H9 (cell line): ENCODE measurements at regions not wholly inside any gene's neighbourhood (a gene's known extent, or its start where the extent isn't known, plus 50 kb on each side); places are given as distances from the start of the nearest gene placed in this dataset.

Source experiments
- DNase-seq: peaks from one replicate; pipeline ENCODE4 v3.0.0-alpha.2; 2017
- H2AFZ ChIP-seq: one replicate; pipeline ENCODE4 v1.6.1; 2013; ENCODE audit warnings: mild to moderate bottlenecking, low read length, control low read depth, moderate library complexity
- H2AK5ac ChIP-seq: 2 replicates; pipeline ENCODE4 v1.6.1; 2013; ENCODE audit warnings: low read length, control low read depth, mixed read lengths; ENCODE audit not compliant: insufficient read length
- H2BK120ac ChIP-seq: one replicate; pipeline ENCODE4 v1.6.1; 2013; ENCODE audit warnings: low read depth, mild to moderate bottlenecking, low read length, control low read depth, inconsistent platforms; ENCODE audit not compliant: poor library complexity, severe bottlenecking
- H2BK12ac ChIP-seq: 2 replicates; pipeline ENCODE4 v1.6.1; 2013; ENCODE audit warnings: low read length, control low read depth, mixed read lengths, low read depth; ENCODE audit not compliant: insufficient read length
- H2BK15ac ChIP-seq: 2 replicates; pipeline ENCODE4 v1.6.1; 2013; ENCODE audit warnings: low read depth, low read length, control low read depth
- H2BK20ac ChIP-seq: one replicate; pipeline ENCODE4 v1.6.1; 2013; ENCODE audit warnings: low read depth, mild to moderate bottlenecking, low read length, control low read depth, inconsistent platforms; ENCODE audit not compliant: poor library complexity, severe bottlenecking
- H2BK5ac ChIP-seq: 2 replicates; pipeline ENCODE4 v1.6.1; 2013; ENCODE audit warnings: low read length, control low read depth, mixed read lengths; ENCODE audit not compliant: insufficient read length
- H3K14ac ChIP-seq: 2 replicates; pipeline ENCODE4 v1.6.1; 2013; ENCODE audit warnings: low read length, control low read depth; ENCODE audit not compliant: insufficient read depth
- H3K18ac ChIP-seq: 2 replicates; pipeline ENCODE4 v1.6.1; 2013; ENCODE audit warnings: low read depth, mild to moderate bottlenecking, mixed read lengths, low read length, control low read depth; ENCODE audit not compliant: insufficient read length
- H3K23ac ChIP-seq: 2 replicates; pipeline ENCODE4 v1.6.1; 2013; ENCODE audit warnings: low read length, control low read depth, mixed read lengths, low read depth; ENCODE audit not compliant: insufficient read length
- H3K23me2 ChIP-seq: 2 replicates; pipeline ENCODE4 v1.6.1; 2013; ENCODE audit warnings: low read depth, mild to moderate bottlenecking, mixed read lengths, low read length, control low read depth; ENCODE audit not compliant: insufficient read length, poor library complexity, severe bottlenecking
- H3K27ac ChIP-seq: 2 replicates; pipeline ENCODE4 v1.5.1; 2013; ENCODE audit warnings: low read length, control low read depth, mixed read lengths, low read depth; ENCODE audit not compliant: insufficient read length
- H3K27me3 ChIP-seq: 2 replicates; pipeline ENCODE4 v1.6.1; 2013; ENCODE audit warnings: low read length, control low read depth, inconsistent platforms; ENCODE audit not compliant: insufficient read depth
- H3K4ac ChIP-seq: 2 replicates; pipeline ENCODE4 v1.6.1; 2013; ENCODE audit warnings: low read depth, mild to moderate bottlenecking, control low read depth, inconsistent platforms, low read length, moderate library complexity
- H3K4me1 ChIP-seq: 2 replicates; pipeline ENCODE4 v1.6.1; 2013; ENCODE audit warnings: low read length, control low read depth, inconsistent platforms; ENCODE audit not compliant: insufficient read depth
- H3K4me2 ChIP-seq: 2 replicates; pipeline ENCODE4 v1.6.1; 2013; ENCODE audit warnings: low read length, control low read depth, mixed read lengths; ENCODE audit not compliant: insufficient read length, insufficient read depth
- H3K56ac ChIP-seq: 2 replicates; pipeline ENCODE4 v1.6.1; 2013; ENCODE audit warnings: low read depth, mild to moderate bottlenecking, mixed read lengths, low read length, control low read depth; ENCODE audit not compliant: insufficient read length
- H3K79me1 ChIP-seq: 2 replicates; pipeline ENCODE4 v1.6.1; 2013; ENCODE audit warnings: low read depth, mild to moderate bottlenecking, moderate library complexity, low read length, control low read depth, inconsistent platforms; ENCODE audit not compliant: insufficient read depth, poor library complexity, severe bottlenecking
- H3K79me2 ChIP-seq: 2 replicates; pipeline ENCODE4 v1.6.1; 2013; ENCODE audit warnings: low read length, control low read depth, inconsistent platforms; ENCODE audit not compliant: insufficient read depth
- H3K9ac ChIP-seq: 2 replicates; pipeline ENCODE4 v1.6.1; 2013; ENCODE audit warnings: low read length, control low read depth, mixed read lengths; ENCODE audit not compliant: insufficient read length; ENCODE audit errors: extremely low read depth
- H3K9me3 ChIP-seq: one replicate; pipeline ENCODE4 v1.6.1; 2013; ENCODE audit warnings: low read depth, low read length, inconsistent platforms; ENCODE audit not compliant: control insufficient read depth
- H3T11ph ChIP-seq: one replicate; pipeline ENCODE4 v1.6.1; 2013; ENCODE audit warnings: mild to moderate bottlenecking, low read length, control low read depth, inconsistent platforms
- H4K20me1 ChIP-seq: one replicate; pipeline ENCODE4 v1.6.1; 2013; ENCODE audit not compliant: control insufficient read depth, insufficient read length, insufficient read depth
- H4K5ac ChIP-seq: 2 replicates; pipeline ENCODE4 v1.6.1; 2013; ENCODE audit warnings: low read depth, mild to moderate bottlenecking, mixed read lengths, low read length, control low read depth; ENCODE audit not compliant: insufficient read length
- H4K8ac ChIP-seq: replicated peaks from 2 replicates; pipeline ENCODE4 v1.6.1; 2013; ENCODE audit warnings: low read length, control low read depth, mixed read lengths, low read depth; ENCODE audit not compliant: insufficient read length
- H4K91ac ChIP-seq: 2 replicates; pipeline ENCODE4 v1.6.1; 2013; ENCODE audit warnings: low read depth, mild to moderate bottlenecking, moderate library complexity, mixed read lengths, low read length, control low read depth; ENCODE audit not compliant: insufficient read length
- H3K27ac Mint-ChIP-seq, 3 experiments: 2 replicates in 2 of 3; 3 replicates in 1 of 3; pipeline ENCODE4 v1.8.0; 2020 to 2021; ENCODE audit warnings: mixed read lengths in 3 of 3, mild to moderate bottlenecking in 1 of 3, moderate library complexity in 1 of 3
- H3K27me3 Mint-ChIP-seq: 2 replicates; pipeline ENCODE4 v1.8.0; 2021; ENCODE audit warnings: low read depth, mild to moderate bottlenecking, moderate library complexity, mixed read lengths
- H3K36me3 Mint-ChIP-seq, 3 experiments: 2 replicates in 2 of 3; 3 replicates in 1 of 3; pipeline ENCODE4 v1.8.0; 2020 to 2021; ENCODE audit warnings: low read depth in 3 of 3, mixed read lengths in 3 of 3; ENCODE audit not compliant: insufficient read depth in 1 of 3
- H3K4me1 Mint-ChIP-seq, 2 experiments: 2 replicates each; pipeline ENCODE4 v1.8.0; 2020; ENCODE audit warnings: mixed read lengths in 2 of 2
- H3K4me3 Mint-ChIP-seq, 2 experiments: 2 replicates in 1 of 2; 3 replicates in 1 of 2; pipeline ENCODE4 v1.8.0; 2020 to 2021; ENCODE audit warnings: mild to moderate bottlenecking in 2 of 2, mixed read lengths in 2 of 2, moderate library complexity in 1 of 2
- H3K9me3 Mint-ChIP-seq, 2 experiments: 2 replicates in 1 of 2; 3 replicates in 1 of 2; pipeline ENCODE4 v1.8.0; 2020; ENCODE audit warnings: mild to moderate bottlenecking in 2 of 2, mixed read lengths in 2 of 2, moderate library complexity in 1 of 2
- CTCF ChIP-seq: fragments of 200-600 bp; sonication (generic); conservative IDR thresholded peaks from 3 replicates; pipeline ENCODE4 v1.8.0; 2021; ENCODE audit warnings: antibody characterized with exemption, mild to moderate bottlenecking
- WGBS: extraction: QIAGEN DNeasy Blood & Tissue Kit; methylation state at CpG from one replicate; pipeline ENCODE4 v1.1.7; 2013; ENCODE audit warnings: missing lambda C conversion rate, low lambda C conversion rate, mixed read lengths; ENCODE audit not compliant: insufficient read length; ENCODE audit errors: extremely low coverage; 5-methylcytosine and 5-hydroxymethylcytosine counted together

- no peak for DNase-seq
- no peak overlapping the region for H3K27ac ChIP-seq
- H3K27ac Mint-ChIP-seq, result peak overlapping the region in 1 of 3 experiments; percentile 44; a peak in 1 of 7 replicates
Observed at GRCh38 chr9:93808115-93809029, 146.8 kb downstream of the BARX1 start.

More at GRCh38 chr9:93808115-93809029, 146.8 kb downstream of the BARX1 start:
- Histone ChIP-seq H3K79me1 (no peaks in the 10 kb centered on the region), H2BK15ac (no peak overlapping the region), H3T11ph (no peak overlapping the region), H4K20me1 (no peaks in the 10 kb centered on the region), H3K9ac (no peak overlapping the region), H2BK12ac (no peak overlapping the region), H3K4me1 (no peaks in the 10 kb centered on the region), H2BK5ac (no peak overlapping the region), H3K23ac (no peak overlapping the region), H3K4ac (no peak overlapping the region), H4K8ac (no peak overlapping the region), H3K56ac (no peak overlapping the region), H3K9me3 (no peaks in the 10 kb centered on the region), H4K91ac (no peak overlapping the region), H4K5ac (no peak overlapping the region), H3K14ac (no peak overlapping the region), H2AK5ac (no peak overlapping the region), H3K18ac (no peak overlapping the region), H3K4me2 (no peak overlapping the region), H3K27me3 (no peaks in the 10 kb centered on the region), H2AFZ (no peak overlapping the region), H3K79me2 (no peaks in the 10 kb centered on the region), H2BK20ac (no peak overlapping the region), H3K23me2 (no peaks in the 10 kb centered on the region), H2BK120ac (no peak overlapping the region)
- Mint-ChIP-seq H3K4me1 (peaks cover 5 to 21% of the 10 kb centered on the region in 2 experiments), H3K36me3 (no peaks in the 10 kb centered on the region), H3K27me3 (peaks cover 7% of the 10 kb centered on the region), H3K4me3 (no peak overlapping the region; a peak in 1 of 5 replicates), H3K9me3 (peaks cover 7 to 10% of the 10 kb centered on the region in 2 experiments; a peak in 3 of 5 replicates)
- TF ChIP-seq CTCF, result no peak
- no CpG with 5 or more reads among the region's 10 CpGs for WGBS
